Keratinocyte (primary cell): ENCODE measurements at regions not wholly inside any gene's neighbourhood (a gene's known extent, or its start where the extent isn't known, plus 50 kb on each side); places are given as distances from the start of the nearest gene placed in this dataset.

Experiments used
- DNase-seq: peaks from one replicate; pipeline ENCODE4 v3.0.0-alpha.2; 2011; ENCODE audit warnings: low read depth, missing footprints, low spot score
- FAIRE-seq: peaks from 2 replicates; lab custom pipeline; 2011; peaks lifted over from hg19 to GRCh38; lab: Jason Lieb, UNC
- H2AFZ ChIP-seq: 2 replicates; pipeline ENCODE4 v1.6.0; 2012; ENCODE audit warnings: low read length, control low read depth, inconsistent platforms; ENCODE audit not compliant: control insufficient read depth
- H3K27ac ChIP-seq: 2 replicates; pipeline ENCODE4 v1.5.1; 2011; ENCODE audit warnings: low read length; ENCODE audit not compliant: control insufficient read depth, insufficient read depth
- H3K27me3 ChIP-seq: 3 replicates; pipeline ENCODE4 v1.6.0; 2011; ENCODE audit warnings: low read length; ENCODE audit not compliant: control insufficient read depth, insufficient read depth; ENCODE audit errors: extremely low read depth
- H3K36me3 ChIP-seq, 2 experiments: 2 replicates in 1 of 2; 3 replicates in 1 of 2; pipeline ENCODE4 v1.5.1; 2011; ENCODE audit warnings: low read length in 2 of 2, mild to moderate bottlenecking in 1 of 2; ENCODE audit not compliant: control insufficient read depth in 2 of 2, insufficient read depth in 2 of 2; ENCODE audit errors: extremely low read depth in 1 of 2
- H3K4me1 ChIP-seq: 3 replicates; pipeline ENCODE4 v1.5.1; 2011; ENCODE audit warnings: low read length; ENCODE audit not compliant: control insufficient read depth, insufficient read depth; ENCODE audit errors: extremely low read depth
- H3K4me2 ChIP-seq: 3 replicates; pipeline ENCODE4 v1.6.0; 2011; ENCODE audit warnings: low read depth, low read length; ENCODE audit not compliant: control insufficient read depth, insufficient read depth; ENCODE audit errors: extremely low read depth
- H3K4me3 ChIP-seq, 3 experiments: fragments of 200-600 bp in 1 of 3; sonication (generic) in 1 of 3; 2 replicates in 2 of 3; 3 replicates in 1 of 3; pipeline ENCODE4 v1.5.1; 2011 to 2016; ENCODE audit warnings: low read length in 3 of 3, mild to moderate bottlenecking in 3 of 3, control low read depth in 2 of 3, inconsistent platforms in 1 of 3, low read depth in 1 of 3, mixed read lengths in 1 of 3, mixed run types in 1 of 3, moderate library complexity in 1 of 3; ENCODE audit not compliant: control insufficient read depth in 2 of 3, insufficient read depth in 2 of 3; ENCODE audit errors: extremely low read depth in 1 of 3
- H3K79me2 ChIP-seq: 2 replicates; pipeline ENCODE4 v1.6.0; 2012; ENCODE audit warnings: low read length; ENCODE audit not compliant: control insufficient read depth, insufficient read depth
- H3K9ac ChIP-seq: 3 replicates; pipeline ENCODE4 v1.6.0; 2011; ENCODE audit warnings: low read length; ENCODE audit not compliant: control insufficient read depth, insufficient read depth; ENCODE audit errors: extremely low read depth
- H3K9me1 ChIP-seq: 3 replicates; pipeline ENCODE4 v1.6.0; 2011; ENCODE audit warnings: low read length; ENCODE audit not compliant: control insufficient read depth, insufficient read depth; ENCODE audit errors: extremely low read depth
- H3K9me3 ChIP-seq: 2 replicates; pipeline ENCODE4 v1.5.1; 2012; ENCODE audit warnings: low read depth, low read length; ENCODE audit not compliant: control insufficient read depth
- H4K20me1 ChIP-seq: 3 replicates; pipeline ENCODE4 v1.6.0; 2011; ENCODE audit warnings: low read length; ENCODE audit not compliant: control insufficient read depth, insufficient read depth; ENCODE audit errors: extremely low read depth
- EZH2 ChIP-seq: IDR thresholded peaks from one replicate; pipeline ENCODE4 v1.6.1; 2012; ENCODE audit warnings: inconsistent platforms, mild to moderate bottlenecking, low read length, moderate library complexity
- dilution Hi-C: fragments of 300-500 bp; cut with MboI; formaldehyde crosslinking; loops from one replicate; pipeline ENCODE4 v1.7.0; 2020; ENCODE audit warnings: low sequenced_read_pairs; ENCODE audit not compliant: extremely low pct_ligation_motif_present
- TF ChIP-seq, protein P1 (sequence below), 3 experiments: IDR thresholded peaks in 1 of 3; conservative IDR thresholded peaks in 1 of 3; optimal IDR thresholded peaks in 1 of 3; 2 replicates in 2 of 3; 3 replicates in 1 of 3; pipeline versions ENCODE3 to v1.5.1; 2011; ENCODE audit warnings: low read length in 3 of 3, mild to moderate bottlenecking in 3 of 3, moderate library complexity in 2 of 3, control low read depth in 1 of 3, inconsistent platforms in 1 of 3; ENCODE audit not compliant: insufficient read depth in 2 of 3; ENCODE audit errors: extremely low read depth in 1 of 3

GRCh38 chr2:37489041-37489456 lies 144.6 kb downstream of the QPCT start:
- Histone ChIP-seq H2AFZ (no peak overlapping the region), H3K36me3 (no peaks in the 10 kb centered on the region), H3K79me2 (no peaks in the 10 kb centered on the region), H3K9me3 (no peaks in the 10 kb centered on the region), H3K4me1 (no peaks in the 10 kb centered on the region), H3K4me3 (no peak overlapping the region), H3K9ac (no peak overlapping the region), H3K27ac (no peak overlapping the region), H4K20me1 (no peaks in the 10 kb centered on the region), H3K4me2 (no peak overlapping the region), H3K27me3 (no peaks in the 10 kb centered on the region), H3K9me1 (no peaks in the 10 kb centered on the region)
- TF ChIP-seq, protein P1, sequence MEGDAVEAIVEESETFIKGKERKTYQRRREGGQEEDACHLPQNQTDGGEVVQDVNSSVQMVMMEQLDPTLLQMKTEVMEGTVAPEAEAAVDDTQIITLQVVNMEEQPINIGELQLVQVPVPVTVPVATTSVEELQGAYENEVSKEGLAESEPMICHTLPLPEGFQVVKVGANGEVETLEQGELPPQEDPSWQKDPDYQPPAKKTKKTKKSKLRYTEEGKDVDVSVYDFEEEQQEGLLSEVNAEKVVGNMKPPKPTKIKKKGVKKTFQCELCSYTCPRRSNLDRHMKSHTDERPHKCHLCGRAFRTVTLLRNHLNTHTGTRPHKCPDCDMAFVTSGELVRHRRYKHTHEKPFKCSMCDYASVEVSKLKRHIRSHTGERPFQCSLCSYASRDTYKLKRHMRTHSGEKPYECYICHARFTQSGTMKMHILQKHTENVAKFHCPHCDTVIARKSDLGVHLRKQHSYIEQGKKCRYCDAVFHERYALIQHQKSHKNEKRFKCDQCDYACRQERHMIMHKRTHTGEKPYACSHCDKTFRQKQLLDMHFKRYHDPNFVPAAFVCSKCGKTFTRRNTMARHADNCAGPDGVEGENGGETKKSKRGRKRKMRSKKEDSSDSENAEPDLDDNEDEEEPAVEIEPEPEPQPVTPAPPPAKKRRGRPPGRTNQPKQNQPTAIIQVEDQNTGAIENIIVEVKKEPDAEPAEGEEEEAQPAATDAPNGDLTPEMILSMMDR (optimal IDR thresholded peaks at IDR 0.05 in 1 of 3, IDR thresholded peaks at IDR 0.05 in 1 of 3, conservative IDR thresholded peaks at IDR 0.05 in 1 of 3; ENCODE audit: extremely low read depth in 1 of 3, insufficient read depth in 2 of 3, low read length in 3 of 3) = no peak
- TF ChIP-seq EZH2 = no peak
- DNase-seq (no peak), FAIRE-seq (no peak)
- dilution Hi-C loops = loop anchor here (10.0 kb wide), 1 partner anchor 56 kb away; no protein-coding TSS in a partner anchor

DNA sequence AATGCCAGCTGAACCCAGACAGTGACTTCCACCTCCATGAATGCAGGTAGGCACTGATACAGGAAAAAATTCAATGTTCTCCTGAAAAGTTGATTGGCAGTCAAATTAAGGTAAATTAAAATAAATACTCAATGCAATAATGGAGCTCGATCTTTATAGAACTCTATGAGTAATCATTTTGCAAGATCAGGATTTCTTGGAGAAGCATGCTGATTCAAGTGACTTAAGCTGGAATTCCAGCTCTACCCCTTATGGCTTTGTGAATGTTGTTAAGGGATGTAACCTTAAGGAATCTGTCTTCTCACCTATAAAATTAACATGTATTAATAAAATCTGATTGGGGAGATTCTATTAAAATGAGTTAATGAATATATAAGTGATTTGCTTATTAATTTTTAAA lies 145.1 kb downstream of the QPCT start:
- Histone ChIP-seq H3K4me3 (no peak overlapping the region), H2AFZ (no peak overlapping the region), H3K9me3 (no peaks in the 10 kb centered on the region), H3K79me2 (no peaks in the 10 kb centered on the region), H3K36me3 (no peaks in the 10 kb centered on the region), H3K4me2 (no peak overlapping the region), H3K9ac (no peak overlapping the region), H3K27me3 (no peaks in the 10 kb centered on the region), H3K27ac (no peak overlapping the region), H3K4me1 (no peaks in the 10 kb centered on the region), H3K9me1 (no peaks in the 10 kb centered on the region), H4K20me1 (no peaks in the 10 kb centered on the region)
- DNase-seq (no peak), FAIRE-seq (no peak)
- dilution Hi-C loops = loop anchor here (10.0 kb wide), 1 partner anchor 55 kb away; no protein-coding TSS in a partner anchor
- TF ChIP-seq, protein P1 (optimal IDR thresholded peaks at IDR 0.05 in 1 of 3, IDR thresholded peaks at IDR 0.05 in 1 of 3, conservative IDR thresholded peaks at IDR 0.05 in 1 of 3; ENCODE audit: extremely low read depth in 1 of 3, insufficient read depth in 2 of 3, low read length in 3 of 3) = no peak
- TF ChIP-seq EZH2 = no peak
